SK-N-SH treated with all-trans-retinoic acid at 6 μM for 48 hours (cell line): ENCODE measurements at regions not wholly inside any gene's neighbourhood (a gene's known extent, or its start where the extent isn't known, plus 50 kb on each side); places are given as distances from the start of the nearest gene placed in this dataset.

Experiments
- GLIS3 ChIP-seq: fragments of 250-450 bp; sonication (Bioruptor Pico); IDR thresholded peaks from 2 replicates; pipeline ENCODE4 v1.5.0; 2020; ENCODE audit warnings: mild to moderate bottlenecking, moderate library complexity
- TCF4 ChIP-seq: fragments of 250-450 bp; sonication (Bioruptor Pico); IDR thresholded peaks from 2 replicates; pipeline ENCODE4 v1.8.0; 2021; ENCODE audit warnings: mild to moderate bottlenecking, moderate library complexity, borderline replicate concordance
- ZFP3 ChIP-seq: fragments of 250-450 bp; sonication (Bioruptor Pico); IDR thresholded peaks from 2 replicates; pipeline ENCODE4 v1.5.0; 2020; ENCODE audit warnings: mild to moderate bottlenecking, moderate library complexity
- TF ChIP-seq, protein P1 (sequence below): fragments of 250-450 bp; sonication (Bioruptor Pico); IDR thresholded peaks from 2 replicates; pipeline ENCODE4 v1.5.1; 2020; ENCODE audit warnings: low read depth, mild to moderate bottlenecking, moderate library complexity

DNA sequence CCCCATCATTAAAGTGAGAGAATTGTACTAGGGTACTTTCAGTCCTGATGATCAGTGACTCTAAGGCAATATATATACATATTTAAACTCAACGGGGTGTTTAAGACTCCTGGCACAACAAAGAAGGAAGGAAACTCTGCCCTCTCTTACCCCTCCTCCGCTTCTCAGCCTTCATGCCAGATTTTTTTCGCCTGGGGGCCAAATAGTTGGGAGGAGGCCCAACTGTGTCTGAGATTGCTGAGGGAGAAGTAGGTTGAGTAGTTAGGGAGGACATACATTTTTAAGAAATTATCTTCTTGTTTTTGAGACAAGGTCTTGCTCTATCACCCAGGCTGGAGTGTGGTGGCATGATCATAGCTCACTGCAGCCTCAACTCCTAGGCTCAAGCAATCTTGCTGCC, 127.7 kb upstream of the SHB start:
- TF ChIP-seq GLIS3 (CRISPR knock-in tag), result no peak
- no peak for TF ChIP-seq TCF4 (CRISPR knock-in tag)
- no peak for TF ChIP-seq ZFP3 (CRISPR knock-in tag)
- TF ChIP-seq, protein P1, sequence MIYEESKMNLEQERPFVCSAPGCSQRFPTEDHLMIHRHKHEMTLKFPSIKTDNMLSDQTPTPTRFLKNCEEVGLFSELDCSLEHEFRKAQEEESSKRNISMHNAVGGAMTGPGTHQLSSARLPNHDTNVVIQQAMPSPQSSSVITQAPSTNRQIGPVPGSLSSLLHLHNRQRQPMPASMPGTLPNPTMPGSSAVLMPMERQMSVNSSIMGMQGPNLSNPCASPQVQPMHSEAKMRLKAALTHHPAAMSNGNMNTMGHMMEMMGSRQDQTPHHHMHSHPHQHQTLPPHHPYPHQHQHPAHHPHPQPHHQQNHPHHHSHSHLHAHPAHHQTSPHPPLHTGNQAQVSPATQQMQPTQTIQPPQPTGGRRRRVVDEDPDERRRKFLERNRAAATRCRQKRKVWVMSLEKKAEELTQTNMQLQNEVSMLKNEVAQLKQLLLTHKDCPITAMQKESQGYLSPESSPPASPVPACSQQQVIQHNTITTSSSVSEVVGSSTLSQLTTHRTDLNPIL, result no peak
